ENCODE measurements at regions not wholly inside any gene's neighbourhood (a gene's known extent, or its start where the extent isn't known, plus 50 kb on each side); places are given as distances from the start of the nearest gene placed in this dataset.
"Not testable (repeated sequence)": the region's sequence is repeated elsewhere in the genome, so short reads cannot be mapped to it uniquely, and the experiment has no call there.

GRCh38 chr1:55784941-55785450, 569.8 kb upstream of the USP24 start:
- not testable (repeated sequence) for TF ChIP-seq CTCF (conservative IDR thresholded peaks at IDR 0.05; ENCODE audit: low read length); EZH2phosphoT487 (IDR thresholded peaks at IDR 0.05; ENCODE audit: borderline replicate concordance, low read depth, low read length)
